ENCODE measurements at regions not wholly inside any gene's neighbourhood (a gene's known extent, or its start where the extent isn't known, plus 50 kb on each side); places are given as distances from the start of the nearest gene placed in this dataset.

- DNase-seq (ENCODE audit: low read depth): no peak
Observed at GRCh38 chr19:30083125-30083681, 141.2 kb downstream of the URI1 start.

GRCh38 chr19:30083701-30084156, 141.7 kb downstream of the URI1 start:
- no peak for DNase-seq (ENCODE audit: low read depth)

GRCh38 chr19:30084390-30084819, 142.4 kb downstream of the URI1 start:
- no peak for DNase-seq (ENCODE audit: low read depth)

- no peak for DNase-seq (ENCODE audit: low read depth)
Observed at GRCh38 chr19:30085394-30085793, 143.4 kb downstream of the URI1 start.

- no peak for DNase-seq (ENCODE audit: low read depth)
Observed at GRCh38 chr19:30086220-30086619, 144.2 kb downstream of the URI1 start.

DNA sequence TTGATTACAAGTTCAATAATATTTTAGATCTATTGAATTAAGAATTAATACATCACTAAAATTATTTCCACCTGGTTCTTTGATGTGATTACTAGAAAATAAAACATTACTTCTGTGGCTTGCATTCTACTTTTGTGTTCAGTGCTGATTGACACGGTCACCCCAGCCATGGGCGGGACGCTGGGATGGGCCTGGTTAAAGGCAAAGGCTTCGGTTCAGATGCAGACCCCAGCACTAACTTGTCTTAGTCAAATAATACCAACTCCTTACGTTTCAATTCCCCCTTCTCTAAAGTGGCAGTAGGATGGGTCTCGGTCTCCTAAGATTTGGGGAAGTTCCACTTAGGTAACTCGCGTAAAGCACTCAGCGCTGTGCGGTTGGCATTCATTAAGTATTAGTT, 144.9 kb downstream of the URI1 start:
- DNase-seq (ENCODE audit: low read depth): no peak

DNA sequence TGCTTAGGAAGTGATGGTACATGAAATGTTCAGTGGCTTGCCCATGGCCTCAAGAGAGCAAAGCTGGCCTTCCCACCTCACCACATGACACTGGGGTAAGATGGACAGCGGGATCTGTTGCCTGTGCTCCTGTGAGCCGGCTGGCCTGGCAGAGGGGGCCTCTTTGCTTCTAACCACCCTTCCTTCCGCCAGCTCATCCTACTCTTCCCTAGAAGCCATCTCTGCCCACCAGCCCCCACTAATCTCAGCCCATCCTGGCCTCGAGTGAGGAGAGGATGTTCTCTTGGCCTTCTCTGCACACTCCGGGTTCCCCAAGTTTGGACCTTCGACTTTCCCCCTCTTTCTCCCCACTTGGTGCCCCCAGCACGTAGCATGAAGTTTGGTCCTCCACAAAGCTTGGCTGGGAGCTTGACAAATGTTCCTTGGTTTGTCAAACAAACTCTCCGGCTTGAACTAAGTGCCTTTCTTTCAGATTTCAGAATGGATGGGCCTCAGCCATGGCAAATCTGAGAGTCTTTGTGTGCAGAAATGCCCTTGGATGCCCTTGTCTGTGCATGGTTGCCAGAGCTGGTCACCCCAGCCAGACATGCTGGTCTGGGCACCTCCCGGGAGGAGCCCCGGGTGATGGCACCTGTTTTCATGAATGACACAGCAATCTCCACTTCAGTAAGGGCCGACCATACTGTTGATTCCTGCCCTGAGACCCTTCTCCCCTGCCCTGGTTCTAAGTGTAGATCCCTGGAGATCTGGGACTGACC, 145.5 kb downstream of the URI1 start:
- DNase-seq (ENCODE audit: low read depth): no peak

GRCh38 chr19:30088567-30088966, 146.5 kb downstream of the URI1 start:
- no peak for DNase-seq (ENCODE audit: low read depth)

GRCh38 chr19:30089086-30089665, 147.1 kb downstream of the URI1 start:
- DNase-seq (ENCODE audit: low read depth): no peak

DNA sequence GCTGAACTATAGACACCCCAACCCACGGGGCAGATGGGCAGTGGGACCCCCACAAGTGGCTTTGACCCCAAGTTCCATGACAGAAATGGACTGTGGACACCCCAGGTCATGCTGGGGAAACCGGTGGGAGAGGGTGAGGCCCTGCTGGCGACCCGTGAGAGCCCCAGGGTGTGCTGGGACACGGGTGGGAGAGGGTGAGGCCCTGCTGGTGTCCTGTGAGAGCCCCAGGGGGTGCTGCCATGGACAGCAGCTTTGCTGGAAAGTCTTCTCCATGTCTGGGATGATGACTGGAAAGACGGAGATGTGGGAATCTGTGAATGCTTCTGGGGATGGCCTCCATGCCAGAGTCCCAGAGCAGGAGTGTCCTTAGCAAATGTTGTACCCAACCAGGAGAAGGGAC, 148.4 kb downstream of the URI1 start:
- no peak for DNase-seq (ENCODE audit: low read depth)

DNA sequence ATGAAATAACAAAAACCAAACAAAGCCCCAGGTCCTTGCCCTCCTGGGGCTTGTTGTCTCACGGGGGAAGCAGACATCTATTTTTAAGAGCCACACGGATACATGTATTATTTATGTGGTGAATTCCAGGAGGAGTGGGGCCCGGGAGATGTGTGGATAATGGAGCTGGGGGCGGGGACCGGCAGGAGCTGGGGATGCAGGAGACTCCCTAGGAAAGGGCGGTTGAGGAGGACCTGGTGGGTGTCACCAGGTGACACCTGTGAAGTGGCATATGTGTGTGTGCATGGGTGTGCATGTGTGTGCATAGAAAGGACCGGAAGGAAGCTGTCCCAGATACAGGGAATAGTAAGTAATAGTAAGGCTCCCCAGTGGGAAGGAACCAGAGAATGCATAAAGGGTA, 148.9 kb downstream of the URI1 start:
- no peak for DNase-seq (ENCODE audit: low read depth)

- no peak for DNase-seq (ENCODE audit: low read depth)
Observed at GRCh38 chr19:30091456-30091855, 149.4 kb downstream of the URI1 start.

GRCh38 chr19:30091856-30092255, 149.8 kb downstream of the URI1 start:
- DNase-seq (ENCODE audit: low read depth): no peak

GRCh38 chr19:30092721-30093569, 150.9 kb downstream of the URI1 start:
- DNase-seq (ENCODE audit: low read depth): no peak

DNA sequence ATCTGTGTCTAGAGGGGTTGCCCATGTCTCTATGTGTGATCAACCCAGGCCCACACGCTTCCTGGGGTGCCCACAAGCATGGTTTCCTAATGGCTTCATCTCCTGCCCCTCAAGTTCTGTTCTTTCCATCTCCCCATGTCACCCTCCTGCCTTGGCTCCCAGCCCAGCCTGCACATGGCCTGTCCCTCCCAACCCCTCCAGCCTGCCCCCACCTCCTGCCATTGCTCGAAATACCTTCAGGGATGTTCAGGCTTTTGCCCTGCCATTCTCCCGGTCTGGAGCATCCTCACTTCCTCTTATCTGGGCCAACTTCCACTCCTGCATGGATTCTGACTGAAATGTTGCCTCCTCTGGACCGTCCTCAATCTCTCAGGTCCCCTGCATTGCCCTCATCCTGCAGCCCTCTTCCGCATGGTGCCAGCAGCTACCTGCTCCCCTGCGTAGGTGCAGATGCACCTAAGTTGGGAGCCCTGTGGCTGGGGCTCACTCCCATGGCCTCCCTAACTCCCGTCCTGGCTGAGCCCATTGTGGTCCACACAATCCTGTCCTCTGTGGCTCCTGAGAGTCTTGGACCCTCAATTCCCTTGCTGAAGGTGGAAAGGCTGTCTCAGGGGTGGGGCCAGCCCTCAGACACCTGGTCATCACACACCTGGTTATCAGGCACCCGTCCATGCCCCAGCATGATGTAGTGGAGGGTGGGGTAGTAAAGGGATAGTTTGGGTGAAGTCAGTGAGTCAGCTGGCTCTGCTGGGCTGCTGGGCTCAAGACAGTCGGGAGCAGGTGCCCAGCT, 152.1 kb downstream of the URI1 start:
- no peak for DNase-seq (ENCODE audit: low read depth)

- DNase-seq (ENCODE audit: low read depth): no peak
Observed at GRCh38 chr19:30094756-30095140, 152.7 kb downstream of the URI1 start.

GRCh38 chr19:30095171-30095570, 153.1 kb downstream of the URI1 start:
- no peak for DNase-seq (ENCODE audit: low read depth)

DNA sequence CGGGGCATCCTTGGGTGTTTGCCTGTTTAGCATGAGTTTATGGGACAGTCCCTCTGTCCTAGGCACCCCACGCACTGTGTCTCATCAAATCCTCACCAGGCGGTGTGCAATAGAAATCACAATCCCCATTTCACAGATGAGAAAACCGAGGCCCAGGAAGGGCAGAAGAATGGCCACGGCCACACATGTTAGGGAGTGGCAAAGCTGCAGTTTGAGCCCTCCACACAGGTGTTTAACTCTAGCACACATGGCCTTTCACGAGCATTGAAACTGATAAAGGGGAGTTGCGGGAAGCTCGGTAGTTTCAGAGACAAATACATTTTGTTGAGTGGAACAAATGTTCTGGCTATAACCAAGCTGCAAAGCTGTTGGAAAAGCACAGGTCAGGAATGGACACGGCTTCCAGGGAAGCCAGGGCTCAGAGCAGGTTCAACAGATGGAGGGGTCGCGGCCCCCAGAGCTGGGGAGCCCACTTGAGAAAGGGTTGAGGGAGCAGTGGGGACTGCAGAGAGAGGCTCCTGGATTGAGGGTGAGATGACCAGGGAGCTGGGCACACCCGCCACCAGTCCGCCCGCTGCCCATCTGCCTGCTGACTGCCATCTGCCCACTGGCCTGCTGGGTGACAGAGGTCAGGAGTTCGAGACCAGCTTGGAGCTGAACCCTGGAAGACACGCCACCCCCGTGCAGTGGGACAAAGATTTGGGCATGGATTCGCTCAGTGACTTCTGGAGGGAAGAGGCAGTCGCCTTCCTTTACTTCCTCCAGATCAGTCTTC, 154.7 kb downstream of the URI1 start:
- DNase-seq (ENCODE audit: low read depth): no peak

- no peak for DNase-seq (ENCODE audit: low read depth)
Observed at GRCh38 chr19:30097746-30098280, 155.8 kb downstream of the URI1 start.

- DNase-seq (ENCODE audit: low read depth): no peak
Observed at GRCh38 chr19:30102239-30102638, 160.2 kb downstream of the URI1 start.

DNA sequence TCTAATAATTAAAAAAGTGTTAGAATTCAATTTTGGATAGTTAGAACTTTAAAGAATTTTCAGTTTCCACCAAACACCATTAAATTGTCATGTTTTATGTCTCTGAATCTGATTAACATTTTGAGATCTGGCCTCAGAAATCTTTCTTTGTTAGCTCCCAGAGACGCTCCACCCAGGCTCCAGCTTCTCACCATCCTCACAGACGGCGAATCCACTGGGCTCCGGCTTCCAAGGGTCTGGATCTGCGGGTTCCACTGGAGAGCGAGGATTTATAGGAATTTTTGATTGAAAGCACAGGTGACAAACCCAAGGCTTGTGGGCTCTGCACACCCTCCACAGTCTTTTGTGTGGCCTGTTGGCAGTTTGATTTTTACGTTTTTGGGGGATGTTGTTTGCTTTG, 160.6 kb downstream of the URI1 start:
- DNase-seq (ENCODE audit: low read depth): no peak
